Psoas muscle (tissue), 7 donors: ENCODE measurements at regions not wholly inside any gene's neighbourhood (a gene's known extent, or its start where the extent isn't known, plus 50 kb on each side); places are given as distances from the start of the nearest gene placed in this dataset.

Experiments used
- ATAC-seq, 4 donors: fragments of 200-7000 bp; cut with Tn5 transposase; one replicate each; pipeline ENCODE4 v1.9.1; 2020; ENCODE audit warnings: moderate library complexity in 3 of 4, mild to moderate bottlenecking in 2 of 4
- DNase-seq, 2 donors: peaks; one replicate each; pipeline ENCODE4 v3.0.0-alpha.2; 2020
- H3K27ac ChIP-seq: fragments of 200-600 bp; one replicate; pipeline ENCODE4 v1.8.0; 2022
- H3K27me3 ChIP-seq, 3 donors: fragments of 200-600 bp in 1 of 3; one replicate each; pipeline versions ENCODE4 v1.6.1 to v1.8.0; 2013 to 2022; ENCODE audit warnings: low read length in 2 of 3, mild to moderate bottlenecking in 2 of 3, moderate library complexity in 1 of 3; ENCODE audit not compliant: insufficient read depth in 3 of 3
- H3K36me3 ChIP-seq, 2 donors: fragments of 200-600 bp in 1 of 2; one replicate each; pipeline versions ENCODE4 v1.6.1 to v1.8.0; 2013 to 2022; ENCODE audit warnings: low read depth in 1 of 2, mild to moderate bottlenecking in 1 of 2, moderate library complexity in 1 of 2; ENCODE audit not compliant: insufficient read depth in 1 of 2
- H3K4me1 ChIP-seq: fragments of 200-600 bp; one replicate; pipeline ENCODE4 v1.8.0; 2022
- H3K4me3 ChIP-seq: fragments of 200-600 bp; one replicate; pipeline ENCODE4 v1.8.0; 2022; ENCODE audit warnings: mild to moderate bottlenecking
- H3K9me3 ChIP-seq: fragments of 200-600 bp; one replicate; pipeline ENCODE4 v1.8.0; 2022
- WGBS, 3 donors: extraction: QIAGEN DNeasy Blood & Tissue Kit; methylation state at CpG; one replicate each; pipeline versions ENCODE4 v1.1.6 to v1.1.7; 2013; 5-methylcytosine and 5-hydroxymethylcytosine counted together
- intact Hi-C, 2 donors: fragments of 100-400 bp; cut with DNase I; formaldehyde crosslinking; loops; one replicate each; pipeline versions ENCODE4 v1.11.0 to v1.14.2; 2022
- TF ChIP-seq, protein P1 (sequence below): fragments of 200-600 bp; IDR thresholded peaks from one replicate; pipeline ENCODE4 v1.8.0; 2022; ENCODE audit warnings: antibody characterized with exemption
- donor health status: healthy with polysubstance abuse.
- donor health status: DM: no; HTN: no; CAD: no; lungs with moderate emphysema.
- donor health status: Bipolar disorder and iron deficiency.
- donor health status: healthy.
- donor health status: DM: yes; HTN: yes; CAD: no.
- donor health status: DM: no; HTN: no; CAD: no.
- donor health status: DM: yes; HTN: yes; CAD: no.

DNA sequence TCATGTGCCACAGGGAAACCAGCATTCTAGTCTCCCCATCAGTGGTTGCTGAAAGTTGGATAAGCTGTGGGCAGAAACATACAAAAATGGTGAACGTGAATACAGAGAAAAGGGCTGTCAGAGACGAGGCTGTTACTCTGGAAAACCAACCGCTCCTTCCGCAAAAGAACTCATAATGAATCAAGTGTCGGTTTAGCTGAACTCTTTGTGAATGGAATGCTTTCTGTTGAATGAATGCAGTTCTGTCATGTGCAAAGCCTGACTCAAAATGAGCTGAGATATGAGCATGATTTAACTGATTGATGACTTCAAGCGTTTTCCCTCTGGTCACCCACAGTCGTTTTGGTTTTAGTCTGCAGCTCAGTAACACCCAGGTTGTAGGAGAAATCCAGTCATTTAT is 298.3 kb downstream of the ETS1 start:
- Histone ChIP-seq H3K4me1 (peaks cover 6% of the 10 kb centered on the region), H3K36me3 (no peaks in the 10 kb centered on the region), H3K4me3 (no peak overlapping the region), H3K27me3 (no peaks in the 10 kb centered on the region), H3K9me3 (no peaks in the 10 kb centered on the region), H3K27ac (no peak overlapping the region)
- TF ChIP-seq, protein P1, sequence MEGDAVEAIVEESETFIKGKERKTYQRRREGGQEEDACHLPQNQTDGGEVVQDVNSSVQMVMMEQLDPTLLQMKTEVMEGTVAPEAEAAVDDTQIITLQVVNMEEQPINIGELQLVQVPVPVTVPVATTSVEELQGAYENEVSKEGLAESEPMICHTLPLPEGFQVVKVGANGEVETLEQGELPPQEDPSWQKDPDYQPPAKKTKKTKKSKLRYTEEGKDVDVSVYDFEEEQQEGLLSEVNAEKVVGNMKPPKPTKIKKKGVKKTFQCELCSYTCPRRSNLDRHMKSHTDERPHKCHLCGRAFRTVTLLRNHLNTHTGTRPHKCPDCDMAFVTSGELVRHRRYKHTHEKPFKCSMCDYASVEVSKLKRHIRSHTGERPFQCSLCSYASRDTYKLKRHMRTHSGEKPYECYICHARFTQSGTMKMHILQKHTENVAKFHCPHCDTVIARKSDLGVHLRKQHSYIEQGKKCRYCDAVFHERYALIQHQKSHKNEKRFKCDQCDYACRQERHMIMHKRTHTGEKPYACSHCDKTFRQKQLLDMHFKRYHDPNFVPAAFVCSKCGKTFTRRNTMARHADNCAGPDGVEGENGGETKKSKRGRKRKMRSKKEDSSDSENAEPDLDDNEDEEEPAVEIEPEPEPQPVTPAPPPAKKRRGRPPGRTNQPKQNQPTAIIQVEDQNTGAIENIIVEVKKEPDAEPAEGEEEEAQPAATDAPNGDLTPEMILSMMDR: no peak
- no peak for DNase-seq
- 75 to 77% (median 77%) methylated on average over 7 of the region's 7 CpGs for WGBS, 3 donors
- intact Hi-C loops: loop anchor here (2.0 to 5.0 kb wide), 2 partner anchors 342 to 543 kb away; no protein-coding TSS in a partner anchor
- ATAC-seq: no peak

DNA sequence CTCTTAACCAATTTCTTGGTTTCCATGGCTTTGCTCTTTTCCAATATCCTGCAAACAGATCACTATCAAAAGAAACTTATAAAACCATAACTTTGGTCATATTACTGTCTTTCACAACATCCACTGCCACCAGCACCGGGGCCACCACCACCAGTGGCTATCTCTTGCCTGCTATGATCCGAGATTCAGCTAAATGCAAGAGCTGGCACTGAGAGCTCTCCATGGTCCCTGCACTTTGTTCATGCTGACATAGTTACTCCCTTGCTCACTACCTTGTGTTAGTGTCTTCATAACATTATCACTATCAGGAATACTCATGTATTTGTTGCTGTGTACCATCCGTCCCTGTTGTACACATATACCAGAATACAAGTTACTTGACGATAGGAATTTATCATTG is 299.0 kb downstream of the ETS1 start:
- ATAC-seq: no peak
- H3K27me3 ChIP-seq: no peaks in the 10 kb centered on the region
- H3K4me1 ChIP-seq: peaks cover 6% of the 10 kb centered on the region
- no peak overlapping the region for H3K4me3 ChIP-seq
- no peaks in the 10 kb centered on the region for H3K36me3 ChIP-seq
- TF ChIP-seq, protein P1: no peak
- no peak for DNase-seq
- WGBS, 3 donors: 89 to 94% (median 93%) methylated on average over 4 of the region's 4 CpGs
- intact Hi-C loops: loop anchor here (2.0 to 5.0 kb wide), 2 partner anchors 342 to 544 kb away; no protein-coding TSS in a partner anchor
- H3K27ac ChIP-seq: no peak overlapping the region
- no peaks in the 10 kb centered on the region for H3K9me3 ChIP-seq

DNA sequence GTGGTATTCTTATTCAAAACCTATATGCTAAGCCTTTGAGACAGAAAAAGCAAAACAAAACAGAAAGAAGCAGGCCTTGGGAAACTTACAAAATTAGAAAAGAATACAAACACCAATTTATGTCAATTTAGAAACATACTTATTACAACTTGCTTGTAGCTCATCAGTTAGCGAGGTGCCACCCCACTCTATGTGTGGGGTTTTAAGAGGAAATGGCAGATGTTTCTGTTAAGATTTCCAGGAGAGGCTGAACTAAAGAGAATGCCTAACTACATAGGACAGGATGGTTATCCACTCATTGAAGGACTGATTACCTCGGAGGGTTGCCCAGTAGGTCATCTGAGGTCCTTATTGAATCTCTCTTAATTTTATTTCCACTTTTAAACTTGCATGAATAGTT is 302.0 kb downstream of the ETS1 start:
- ATAC-seq (no peak), DNase-seq (no peak)
- H3K9me3 ChIP-seq: no peaks in the 10 kb centered on the region
- no peaks in the 10 kb centered on the region for H3K27me3 ChIP-seq
- no peak overlapping the region for H3K4me3 ChIP-seq
- 63 to 69% (median 64%) methylated on average over 2 of the region's 2 CpGs for WGBS, 3 donors
- TF ChIP-seq, protein P1: no peak
- H3K27ac ChIP-seq: no peak overlapping the region
- intact Hi-C loops: loop anchor here in 1 of 2 donors (5.0 kb wide), 1 partner anchor 547 kb away; no protein-coding TSS in a partner anchor
- H3K4me1 ChIP-seq: peaks cover 2% of the 10 kb centered on the region
- no peaks in the 10 kb centered on the region for H3K36me3 ChIP-seq

DNA sequence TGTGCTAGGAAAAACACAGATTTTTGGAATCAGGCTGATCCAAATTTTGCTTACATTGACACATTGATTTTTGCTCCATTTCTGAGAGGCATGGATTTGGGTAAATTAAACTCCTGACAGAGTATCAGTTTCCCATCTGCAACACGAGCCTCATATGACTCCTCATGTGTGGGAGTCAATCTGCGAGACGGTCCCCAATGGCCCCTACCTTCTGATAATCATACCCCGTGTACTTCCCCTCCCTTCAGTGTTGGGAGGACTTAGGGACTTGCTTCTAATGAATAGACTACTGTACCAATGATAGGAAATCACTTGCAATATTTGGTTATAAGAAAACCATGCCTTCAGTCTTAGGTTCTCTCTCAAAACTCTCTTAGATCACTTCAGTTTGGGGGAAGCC is 302.7 kb downstream of the ETS1 start:
- DNase-seq (no peak), ATAC-seq (no peak)
- TF ChIP-seq, protein P1: no peak
- Histone ChIP-seq H3K36me3 (no peaks in the 10 kb centered on the region), H3K4me1 (no peaks in the 10 kb centered on the region), H3K27ac (no peak overlapping the region), H3K27me3 (no peaks in the 10 kb centered on the region), H3K4me3 (no peak overlapping the region), H3K9me3 (no peaks in the 10 kb centered on the region)
- intact Hi-C loops: loop anchor here in 1 of 2 donors (5.0 kb wide), 1 partner anchor 548 kb away; no protein-coding TSS in a partner anchor
- 66 to 72% (median 70%) methylated on average over 4 of the region's 4 CpGs for WGBS, 3 donors

DNA sequence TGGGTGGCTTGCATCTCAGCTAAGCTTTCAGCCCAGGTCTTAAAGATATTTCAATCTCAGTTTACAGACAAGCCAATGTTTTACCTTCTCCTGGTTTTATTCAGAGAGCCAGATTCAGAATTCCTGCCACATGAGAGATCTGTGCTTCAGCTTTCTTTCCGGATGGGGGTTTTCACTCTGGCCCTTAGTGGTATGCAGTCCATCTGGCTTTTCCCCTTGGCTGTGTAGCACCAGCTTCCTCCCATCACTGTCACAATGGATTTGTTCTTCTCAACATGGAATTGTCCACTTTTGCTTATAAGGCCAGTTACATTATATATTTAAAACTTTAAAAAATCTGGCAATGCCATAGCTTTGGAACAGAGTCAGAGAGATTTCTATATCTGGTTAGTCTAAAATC is 303.9 kb downstream of the ETS1 start:
- Histone ChIP-seq H3K27me3 (no peaks in the 10 kb centered on the region), H3K27ac (no peak overlapping the region), H3K36me3 (no peaks in the 10 kb centered on the region), H3K4me1 (no peaks in the 10 kb centered on the region), H3K4me3 (no peak overlapping the region), H3K9me3 (no peaks in the 10 kb centered on the region)
- ATAC-seq: no peak
- intact Hi-C loops: no loop called here
- WGBS, 3 donors: 39 to 81% (median 50%) methylated on average over 1 of the region's 1 CpG
- TF ChIP-seq, protein P1: no peak
- DNase-seq: no peak
